ENCODE measurements at regions not wholly inside any gene's neighbourhood (a gene's known extent, or its start where the extent isn't known, plus 50 kb on each side); places are given as distances from the start of the nearest gene placed in this dataset.

DNA sequence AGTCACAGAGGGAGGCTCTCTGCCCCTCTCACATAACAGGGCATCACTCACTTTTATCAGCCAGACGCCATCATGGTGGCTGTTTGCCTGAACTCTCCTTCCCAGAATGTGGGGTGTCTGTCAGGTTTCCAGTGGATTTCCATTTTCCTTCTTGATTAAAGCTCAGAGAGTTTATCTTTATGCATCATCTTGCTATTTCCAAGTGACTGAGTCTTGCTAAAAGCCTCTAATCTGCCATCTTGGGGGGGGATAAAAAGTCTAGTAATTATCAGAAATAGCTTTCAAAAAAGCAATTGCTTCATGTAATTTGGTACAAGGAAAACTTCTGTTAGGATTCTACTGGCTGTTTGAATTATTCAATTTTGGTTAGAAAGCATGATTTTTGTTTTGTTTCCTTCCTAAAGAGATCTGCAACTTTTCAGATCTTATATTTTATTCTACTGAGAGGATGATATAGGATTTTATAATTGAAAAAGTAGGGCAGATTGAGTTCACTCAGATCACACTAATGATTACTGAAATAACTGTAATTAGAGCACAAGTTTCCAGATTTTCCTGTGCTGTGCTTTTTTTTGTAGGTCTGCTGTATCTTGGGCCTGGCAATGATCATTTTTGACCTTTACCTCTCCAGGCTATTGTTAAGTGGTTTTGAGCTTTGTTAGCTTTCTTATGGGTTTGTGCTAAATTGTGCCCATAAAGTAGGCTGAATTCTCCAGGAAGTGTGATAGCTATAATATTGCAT lies 661.5 kb downstream of the TLE4 start:
- no peak for DNase-seq (ENCODE audit: low read depth)

DNA sequence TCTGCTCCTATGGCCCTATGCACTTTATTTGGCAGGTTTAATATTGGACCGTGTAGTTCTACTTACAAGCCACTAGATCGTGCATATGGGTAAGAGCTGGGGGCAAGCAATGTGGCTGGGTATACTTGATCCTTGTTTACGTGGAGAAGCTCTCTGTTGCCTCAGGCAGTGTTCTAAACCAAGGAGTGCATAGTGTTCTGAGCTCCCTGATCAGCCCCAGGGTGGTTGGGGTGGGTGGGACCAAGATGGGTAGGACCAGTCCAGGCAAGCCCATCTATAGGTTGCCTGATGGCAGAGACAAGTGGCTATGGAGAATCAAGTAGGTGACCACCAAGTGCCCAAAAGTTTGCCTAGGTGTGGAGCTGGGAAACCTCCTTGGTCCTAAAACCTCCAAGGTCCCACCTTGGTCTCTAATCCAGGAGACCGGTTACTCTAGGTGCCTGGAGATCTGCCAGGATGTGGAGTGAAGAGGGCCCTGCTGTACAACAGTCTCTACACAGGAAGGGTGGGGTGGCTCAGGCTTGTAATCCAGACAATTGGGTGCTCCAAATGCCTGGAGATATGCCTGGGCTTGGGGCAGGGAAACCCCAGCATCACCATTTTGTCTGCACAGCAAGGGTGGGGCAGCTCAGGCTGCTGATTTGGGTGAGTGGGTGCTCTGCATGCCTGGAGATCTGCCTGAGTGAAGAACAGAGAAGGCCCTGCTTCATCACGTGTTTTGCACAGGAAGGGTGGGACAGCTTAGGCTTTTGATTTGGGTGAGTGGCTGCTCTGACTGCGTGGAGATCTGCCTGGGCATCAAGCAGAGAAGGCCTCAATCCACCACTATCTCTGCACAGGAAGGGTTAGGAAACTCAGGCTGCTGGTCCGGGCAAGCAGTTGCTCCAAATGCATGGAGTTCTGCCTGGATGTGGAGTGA lies 659.8 kb downstream of the TLE4 start:
- no peak for DNase-seq (ENCODE audit: low read depth)

DNA sequence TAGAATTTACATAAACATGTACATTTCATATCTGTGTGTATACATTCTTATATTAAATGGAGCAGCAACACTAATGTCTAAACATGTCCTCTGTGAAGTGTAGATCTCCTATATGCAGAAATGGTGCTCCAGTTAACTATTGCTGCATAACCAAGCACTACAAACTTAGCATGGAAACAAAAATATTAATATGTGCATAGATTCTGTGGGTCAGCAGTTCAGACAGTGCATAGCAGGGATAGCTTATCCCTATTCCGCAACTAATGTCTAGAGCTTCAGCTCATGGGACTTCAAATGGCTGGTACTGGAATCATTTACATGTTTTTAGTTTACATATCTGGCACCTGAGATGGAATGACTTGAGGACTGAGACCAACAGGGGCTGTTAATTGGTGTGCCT lies 652.1 kb downstream of the TLE4 start:
- no peak for DNase-seq (ENCODE audit: low read depth)

DNA sequence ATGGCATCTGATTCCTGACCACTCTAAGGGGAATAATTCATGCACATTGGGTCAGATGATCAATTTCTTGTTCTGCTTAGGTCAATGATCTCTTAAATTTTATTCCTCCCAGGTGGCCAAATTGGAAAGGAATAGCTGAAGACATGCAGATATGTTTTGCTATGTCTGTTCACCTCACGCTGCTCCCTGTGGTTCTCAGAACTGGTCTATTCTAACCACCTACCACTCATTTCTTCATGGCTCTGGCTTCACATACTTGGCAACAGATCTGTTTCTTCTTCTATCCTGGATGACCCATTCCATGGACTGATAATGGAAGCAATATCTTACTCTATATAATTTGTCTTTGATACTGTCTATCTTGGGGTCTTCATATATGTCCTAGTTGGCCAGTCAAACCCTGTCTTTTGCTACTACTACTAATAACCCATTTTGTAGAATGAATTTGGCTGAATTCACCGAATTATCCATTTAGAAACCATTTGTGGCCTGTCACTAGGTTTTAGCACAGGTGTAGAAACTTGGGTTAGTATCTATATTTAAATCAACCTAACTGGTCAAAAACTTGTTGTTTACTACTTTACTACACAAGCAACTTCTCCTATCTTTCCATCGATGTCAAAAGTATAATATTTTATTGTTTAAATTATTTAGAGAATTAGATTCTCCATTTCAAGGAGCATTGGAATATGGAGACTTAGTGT lies 650.9 kb downstream of the TLE4 start:
- no peak for DNase-seq (ENCODE audit: low read depth)

DNA sequence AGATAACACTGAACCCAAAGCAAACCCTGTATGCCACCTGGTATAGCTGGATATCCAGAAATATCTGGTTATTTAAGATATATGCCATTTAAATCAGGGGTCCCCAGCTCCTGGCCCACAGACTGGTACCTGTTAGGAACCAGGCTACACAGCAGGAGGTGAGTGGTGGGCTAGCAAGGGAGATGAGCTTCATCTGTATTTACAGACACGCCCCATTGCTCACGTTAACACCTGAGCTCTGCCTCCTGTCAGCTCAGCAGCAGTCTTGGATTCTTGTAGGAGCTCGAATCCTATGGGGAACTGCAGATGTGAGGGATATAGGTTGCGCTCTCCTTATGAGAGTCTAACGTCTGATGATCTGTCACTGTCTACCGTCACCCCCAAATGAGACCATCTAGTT lies 646.6 kb downstream of the TLE4 start:
- no peak for DNase-seq (ENCODE audit: low read depth)

DNA sequence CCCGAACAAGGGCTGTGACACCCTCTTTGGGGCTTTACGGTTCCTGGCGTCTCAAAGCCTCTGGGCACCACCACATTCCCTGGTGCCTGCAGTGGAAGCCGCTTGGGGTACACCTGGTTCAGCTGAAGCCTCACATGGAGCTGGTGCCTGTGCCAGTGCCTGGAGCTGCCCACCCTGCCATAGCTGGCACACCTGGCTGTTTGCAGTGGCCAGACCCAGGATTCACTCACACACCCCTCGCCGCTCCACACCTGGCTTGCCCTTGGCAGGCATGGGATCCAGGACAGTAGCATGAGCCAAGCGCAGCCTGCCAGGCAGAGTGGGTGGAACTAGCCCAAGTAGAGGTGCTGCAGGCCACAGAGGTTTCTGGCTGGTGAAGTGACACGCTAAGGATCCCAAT lies 641.8 kb downstream of the TLE4 start:
- DNase-seq (ENCODE audit: low read depth) = no peak

DNA sequence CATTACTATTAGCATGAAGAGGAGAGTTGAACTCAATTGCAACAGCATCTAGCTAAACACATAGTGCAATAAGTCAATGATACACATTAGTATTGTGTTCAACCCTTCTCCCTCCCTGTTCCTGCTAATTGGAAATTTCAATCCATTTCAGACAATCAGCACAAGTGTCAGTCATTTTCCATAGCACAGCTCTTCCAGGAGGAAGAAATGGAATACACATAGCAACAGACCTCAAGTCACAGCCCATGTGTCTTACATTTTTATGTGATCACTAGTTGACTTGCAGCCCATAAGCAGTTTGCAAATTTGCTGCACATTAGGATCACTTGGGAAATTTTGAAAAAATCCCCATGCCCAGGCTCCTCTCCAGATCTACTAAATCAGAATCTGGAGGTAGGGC lies 636.9 kb downstream of the TLE4 start:
- no peak for DNase-seq (ENCODE audit: low read depth)

DNA sequence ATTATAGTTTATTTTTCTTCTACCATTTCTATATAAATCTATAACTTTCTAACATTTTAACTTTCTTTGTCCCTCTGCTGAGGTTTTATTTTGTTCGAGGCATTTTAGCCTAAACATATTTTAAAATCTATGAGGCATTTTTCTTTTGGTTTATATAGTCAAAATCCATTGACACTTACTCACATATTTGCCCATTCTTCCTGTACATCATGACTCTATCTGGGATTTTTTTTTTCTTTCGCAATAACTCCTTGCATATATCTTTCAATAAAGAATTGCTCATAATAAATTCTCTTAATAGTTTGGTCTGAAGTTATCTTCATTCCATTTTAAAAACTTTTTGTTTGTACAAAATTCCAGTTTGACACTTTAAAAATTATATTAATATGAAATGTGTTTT lies 632.3 kb downstream of the TLE4 start:
- DNase-seq (ENCODE audit: low read depth) = no peak

DNA sequence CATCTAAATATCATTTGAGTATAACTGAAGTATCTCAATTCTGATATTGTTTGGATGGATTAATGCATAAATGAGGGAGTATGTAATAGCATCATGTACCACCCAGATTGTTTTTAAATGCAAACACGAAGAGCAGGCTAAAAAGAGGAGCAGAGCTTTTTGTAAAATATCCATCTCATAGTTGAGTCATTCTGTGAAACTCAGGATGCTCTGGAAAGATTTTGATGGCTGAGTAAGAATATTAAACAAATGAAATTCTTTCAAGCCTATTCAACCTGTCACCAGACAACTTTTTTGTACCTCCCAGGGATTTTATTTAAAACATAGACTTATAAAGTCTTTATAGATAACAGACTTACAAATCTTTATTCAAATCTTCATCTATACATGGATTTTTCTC lies 625.9 kb downstream of the TLE4 start:
- no peak for DNase-seq (ENCODE audit: low read depth)

DNA sequence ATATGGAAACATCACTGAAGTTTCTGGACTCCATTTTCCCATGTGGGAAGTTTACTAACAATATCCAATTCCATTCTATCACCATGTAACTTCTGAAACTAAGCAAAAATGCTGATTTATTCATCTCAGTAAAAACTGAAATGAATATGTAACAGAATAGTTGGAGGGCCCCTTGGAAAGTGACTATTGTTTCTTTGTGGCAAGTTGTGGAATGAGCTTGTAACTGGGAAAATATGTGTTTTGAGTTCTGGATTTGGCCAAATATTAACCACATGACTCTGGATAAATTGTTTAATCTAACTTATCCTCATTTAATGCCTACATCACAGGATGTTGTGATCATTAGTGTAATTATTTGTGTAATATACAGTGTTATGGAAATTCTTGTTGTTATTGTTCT lies 619.3 kb downstream of the TLE4 start:
- no peak for DNase-seq (ENCODE audit: low read depth)

DNA sequence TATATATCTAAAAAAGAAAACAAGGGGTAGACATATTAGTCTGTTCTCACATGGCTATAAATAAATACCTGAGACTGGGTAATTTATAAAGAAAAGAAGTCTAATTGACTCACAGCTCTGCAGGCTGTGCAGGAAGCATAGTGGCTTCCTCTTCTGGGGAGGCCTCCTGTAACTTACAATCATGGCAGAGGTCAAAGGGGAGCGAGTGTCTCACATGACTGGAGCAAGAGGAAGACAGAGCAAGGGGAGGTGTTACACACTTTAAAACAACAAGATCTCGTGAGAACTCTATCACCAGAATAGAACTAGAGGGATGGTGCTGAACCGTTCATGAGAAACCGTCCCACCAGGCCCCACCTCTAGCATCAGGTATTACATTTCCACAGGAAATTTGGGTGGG lies 616.8 kb downstream of the TLE4 start:
- no peak for DNase-seq (ENCODE audit: low read depth)

DNA sequence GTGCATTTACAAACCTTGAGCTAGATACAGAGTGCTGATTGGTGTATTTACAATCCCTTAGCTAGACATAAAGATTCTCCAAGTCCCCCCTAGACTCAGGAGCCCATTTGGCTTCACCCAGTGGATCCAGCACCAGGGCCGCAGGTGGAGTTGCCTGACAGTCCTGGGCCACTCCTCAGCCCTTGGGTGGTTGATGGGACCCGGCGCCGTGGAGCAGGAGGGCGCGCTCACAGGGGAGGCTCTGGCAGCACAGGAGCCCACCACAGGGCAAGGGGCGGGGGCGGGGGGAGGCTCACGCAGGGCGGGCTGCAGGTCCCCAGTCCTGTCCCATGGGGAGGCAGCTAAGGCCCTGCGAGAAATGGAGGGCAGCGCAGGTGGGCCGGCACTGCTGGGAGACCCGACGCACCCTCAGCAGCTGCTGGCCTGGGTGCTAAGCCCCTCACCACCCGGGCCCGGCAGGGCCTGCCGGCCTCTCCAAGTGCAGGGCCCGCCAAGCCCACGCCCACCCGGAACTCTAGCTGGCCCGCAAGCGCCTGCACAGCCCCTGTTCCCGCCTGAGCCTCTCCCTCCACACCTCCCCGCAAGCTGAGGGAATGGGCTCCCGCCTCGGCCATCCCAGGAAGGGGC lies 613.5 kb downstream of the TLE4 start:
- no peak for DNase-seq (ENCODE audit: low read depth)

DNA sequence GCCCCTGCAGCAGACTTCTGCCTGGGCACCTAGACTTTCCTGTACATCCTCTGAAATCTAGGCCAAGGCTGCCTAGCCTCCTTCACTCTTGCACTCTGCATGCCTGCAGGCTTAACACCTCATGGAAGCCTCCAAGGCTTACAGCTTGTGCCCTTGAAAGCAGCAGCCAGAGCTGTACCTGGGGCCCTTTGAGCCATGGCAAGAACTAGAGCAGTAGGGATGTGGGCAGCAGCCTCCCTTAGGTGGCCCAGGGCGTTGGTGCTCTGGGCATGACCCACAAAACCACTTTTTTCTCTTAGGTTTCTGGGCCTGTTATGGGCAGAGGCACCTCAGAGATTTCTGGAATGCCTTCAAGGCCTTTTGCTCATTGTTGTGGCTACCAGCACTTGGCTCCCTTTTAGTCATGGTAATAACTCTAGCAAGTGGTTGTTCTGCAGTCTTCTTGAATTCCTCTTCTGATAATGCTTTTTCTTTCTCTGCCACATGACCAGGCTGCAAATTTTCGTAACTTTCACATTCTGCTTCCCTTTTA lies 606.2 kb downstream of the TLE4 start:
- DNase-seq (ENCODE audit: low read depth) = peak; percentile 9

DNA sequence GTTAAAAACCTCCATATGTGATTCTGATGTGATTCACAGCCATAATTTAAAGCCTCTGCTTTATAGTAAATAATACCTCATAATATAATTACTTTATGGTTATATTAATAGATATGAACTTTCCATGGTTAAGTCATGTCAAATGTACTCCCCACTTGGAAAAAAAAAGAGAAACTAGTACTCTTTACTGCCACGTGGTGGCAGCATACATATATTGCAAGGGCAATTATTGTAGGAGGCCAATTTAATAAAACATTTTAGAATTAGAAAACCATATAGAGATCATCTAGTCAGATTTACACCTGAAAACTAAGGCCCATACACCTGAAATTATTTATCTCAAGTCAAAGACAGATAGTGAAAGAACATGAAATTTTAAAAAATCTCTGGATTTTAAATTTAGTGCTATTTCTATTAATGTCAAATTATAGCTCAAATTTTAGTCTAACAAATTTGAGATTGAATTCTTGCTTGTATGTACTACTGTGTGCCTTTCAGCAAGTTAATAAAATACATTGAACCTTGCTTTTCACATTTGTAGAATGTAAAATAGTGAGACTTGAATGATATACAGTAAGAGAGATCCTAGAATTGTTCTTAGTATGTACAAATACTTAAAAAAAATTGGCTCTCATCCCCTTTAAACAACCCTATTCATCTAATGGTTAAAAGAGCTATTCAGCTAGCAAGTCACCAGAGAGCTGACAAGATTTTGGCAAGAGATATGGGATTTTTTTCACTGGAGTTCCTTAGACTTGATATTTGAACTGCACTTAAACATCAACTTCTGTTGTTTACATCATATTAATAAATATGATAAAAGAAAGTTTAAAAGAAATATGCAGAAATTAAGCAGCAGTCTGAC lies 603.8 kb downstream of the TLE4 start:
- peak; percentile 23 for DNase-seq (ENCODE audit: low read depth)

DNA sequence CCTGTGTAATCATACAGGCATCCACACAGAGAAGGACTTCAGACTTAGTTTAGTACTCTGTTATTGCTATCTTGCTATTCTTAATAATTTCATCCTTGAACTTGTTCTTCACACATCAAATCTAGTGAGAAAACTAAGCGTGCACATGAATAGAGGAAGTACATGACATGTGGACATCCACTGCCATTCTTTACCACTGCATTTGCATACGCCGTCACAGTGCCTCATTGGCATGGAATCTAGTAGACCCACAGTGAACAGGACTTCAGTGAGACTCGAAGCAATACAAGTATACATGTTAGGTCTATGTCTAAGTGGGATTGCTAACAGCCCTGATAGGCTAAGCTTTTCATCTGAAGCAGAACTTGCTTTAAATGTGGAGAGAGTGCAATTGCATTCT lies 592.1 kb downstream of the TLE4 start:
- DNase-seq (ENCODE audit: low read depth) = no peak

DNA sequence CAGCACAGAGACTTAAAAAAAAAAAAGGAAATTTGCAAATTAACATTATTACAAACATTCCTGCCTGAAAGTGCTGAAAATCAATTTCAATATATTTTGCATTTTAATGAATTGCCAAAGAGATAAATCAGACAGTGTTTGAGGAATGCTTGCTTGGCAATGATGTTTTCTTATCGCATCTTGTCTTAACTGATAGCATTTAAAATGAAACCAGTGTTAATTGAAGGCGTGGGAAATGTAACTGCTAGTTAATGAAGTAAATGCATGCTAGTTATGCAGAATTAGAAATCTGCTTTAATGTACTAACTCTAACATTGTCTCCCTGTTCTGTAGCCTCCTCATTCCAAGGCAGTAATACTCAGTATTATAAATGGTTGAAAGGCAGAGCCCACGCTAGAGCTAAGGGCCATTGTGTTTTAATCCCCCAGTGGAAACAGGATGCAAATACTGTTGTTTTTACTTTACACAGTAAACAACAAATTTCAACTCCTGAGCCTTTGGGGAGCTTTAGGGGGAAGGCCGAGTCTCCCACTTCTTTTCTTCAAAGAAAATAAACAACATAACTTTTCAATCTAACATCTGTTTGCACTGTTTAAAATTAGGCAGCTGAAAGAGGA lies 586.9 kb downstream of the TLE4 start:
- DNase-seq (ENCODE audit: low read depth) = no peak

DNA sequence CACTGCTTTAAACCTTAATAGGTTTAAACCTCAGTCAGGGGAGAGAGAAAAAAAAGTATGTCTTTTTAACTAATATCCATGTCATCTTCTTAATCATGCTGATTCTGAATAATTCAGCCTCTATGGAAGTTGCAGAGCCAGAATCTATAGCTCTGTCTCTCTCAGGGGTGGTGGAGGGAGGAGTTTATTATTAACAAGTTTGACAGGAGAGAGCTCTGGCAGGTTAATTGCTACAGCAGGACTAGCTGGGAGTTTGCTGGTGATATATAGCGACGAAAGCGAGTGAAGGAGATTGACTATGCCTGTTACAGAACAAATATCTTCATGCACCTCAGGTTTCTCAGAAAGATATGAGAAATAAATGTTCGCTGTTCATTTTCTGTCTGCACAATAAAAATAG lies 586.4 kb downstream of the TLE4 start:
- no peak for DNase-seq (ENCODE audit: low read depth)

DNA sequence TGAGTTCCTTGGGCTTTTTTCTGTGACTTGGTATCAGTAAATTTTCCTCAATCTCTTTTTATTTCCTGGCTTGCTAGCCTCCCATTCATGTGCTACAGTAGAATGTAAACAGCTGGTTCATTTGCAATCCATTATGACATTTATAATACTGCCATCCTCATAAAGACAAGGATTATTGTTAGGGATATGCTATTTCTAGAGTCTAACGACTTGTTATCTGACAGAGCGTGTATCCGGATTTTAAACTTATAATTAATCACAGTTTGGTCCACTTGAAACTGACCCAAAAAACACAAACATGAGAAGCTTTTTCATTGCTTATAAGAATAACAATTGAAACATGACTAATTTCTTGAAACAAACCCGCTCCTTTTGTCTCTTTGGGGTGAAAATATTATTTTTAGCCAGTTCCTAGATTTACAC lies 585.8 kb downstream of the TLE4 start:
- peak; percentile 14 for DNase-seq (ENCODE audit: low read depth)

DNA sequence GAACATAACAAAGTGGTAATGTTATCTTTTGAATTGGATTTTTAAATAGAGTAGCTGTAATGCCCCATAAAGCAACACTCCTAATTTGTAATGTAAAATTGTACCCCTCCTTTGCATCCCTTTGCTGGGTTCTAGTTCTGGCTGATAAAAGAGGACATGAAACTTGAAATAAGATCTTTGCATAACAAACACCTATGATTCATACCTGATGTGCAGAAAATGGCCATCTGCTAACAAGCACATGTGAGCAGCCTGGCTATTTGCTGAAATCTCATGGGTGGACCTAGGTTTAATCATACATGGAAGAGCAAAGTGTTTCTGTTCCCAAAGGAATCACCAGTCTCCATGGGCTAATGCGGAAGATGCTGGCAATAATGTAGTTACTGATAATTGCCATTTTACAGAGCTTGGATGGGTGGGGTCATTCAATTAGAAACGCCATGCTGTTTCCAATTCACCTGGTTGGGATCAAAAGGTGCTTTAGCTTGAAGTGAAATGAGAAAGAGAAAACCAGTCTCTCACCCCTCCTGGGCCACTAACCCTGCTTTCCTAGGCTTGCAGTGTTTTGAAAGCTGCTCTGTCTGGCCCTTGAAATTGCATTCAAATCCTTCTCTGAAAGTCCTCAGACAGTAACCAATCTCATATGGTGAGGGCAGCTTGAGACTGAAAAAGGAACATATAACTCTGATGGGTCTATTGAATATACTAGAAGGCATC lies 585.1 kb downstream of the TLE4 start:
- no peak for DNase-seq (ENCODE audit: low read depth)

DNA sequence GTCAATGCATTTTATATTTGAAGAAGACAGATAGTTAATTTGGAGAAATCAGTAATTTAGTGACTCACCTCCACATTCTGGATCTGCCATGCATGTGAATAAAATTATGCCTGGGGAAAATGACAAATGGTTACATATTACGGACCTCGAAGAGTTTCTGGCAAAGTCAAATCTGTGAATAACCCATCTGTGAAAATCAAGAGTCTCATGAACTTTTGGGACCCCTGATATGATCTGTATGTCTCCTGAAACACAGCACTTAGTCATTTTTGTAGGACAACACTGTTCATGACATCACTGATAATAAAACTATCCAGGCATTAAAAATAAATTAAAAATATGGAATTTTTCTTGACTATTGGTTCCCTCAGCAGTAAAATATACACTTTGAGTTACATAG lies 584.5 kb downstream of the TLE4 start:
- no peak for DNase-seq (ENCODE audit: low read depth)

All from RPMI7951 (cell line).